Adrenal gland (tissue), 9 donors: ENCODE measurements at regions not wholly inside any gene's neighbourhood (a gene's known extent, or its start where the extent isn't known, plus 50 kb on each side); places are given as distances from the start of the nearest gene placed in this dataset.

Source experiments
- DNase-seq, 7 donors: peaks; one replicate each; pipeline ENCODE4 v3.0.0-alpha.2; 2019 to 2020
- H3K27ac ChIP-seq, 5 donors: fragments of 200-600 bp; sonication (generic) in 4 of 5; 1 replicate in 3 of 5; 2 replicates in 2 of 5; pipeline versions ENCODE4 v1.5.1 to v1.8.0; 2016 to 2020; ENCODE audit warnings: mild to moderate bottlenecking in 1 of 5
- H3K27me3 ChIP-seq: fragments of 200-600 bp; 2 replicates; pipeline ENCODE4 v1.8.0; 2021
- H3K36me3 ChIP-seq, 2 donors: fragments of 200-600 bp; replicated peaks in 1 of 2; 1 replicate in 1 of 2; 2 replicates in 1 of 2; pipeline versions ENCODE4 v1.5.1 to v1.8.0; 2018 to 2022
- H3K4me1 ChIP-seq, 2 donors: fragments of 200-600 bp; replicated peaks in 1 of 2; 1 replicate in 1 of 2; 2 replicates in 1 of 2; pipeline versions ENCODE4 v1.5.1 to v1.8.0; 2018 to 2021
- H3K4me3 ChIP-seq, 4 donors: fragments of 200-600 bp; sonication (generic) in 3 of 4; one replicate each; pipeline ENCODE4 v1.5.1; 2016 to 2018
- H3K9me3 ChIP-seq, 3 donors: fragments of 200-600 bp; sonication (generic) in 1 of 3; replicated peaks in 1 of 3; 1 replicate in 2 of 3; 2 replicates in 1 of 3; pipeline versions ENCODE4 v1.5.1 to v1.8.0; 2016 to 2021
- POLR2A ChIP-seq, 2 donors: fragments of 450-650 bp; IDR thresholded peaks; one replicate each; pipeline ENCODE4 v1.6.1; 2017; ENCODE audit warnings: antibody characterized with exemption in 2 of 2, mild to moderate bottlenecking in 2 of 2, moderate library complexity in 1 of 2
- WGBS, 4 donors: extraction: QIAGEN DNeasy Blood & Tissue Kit in 2 of 4; methylation state at CpG; one replicate each; pipeline versions ENCODE4 v1.1.5 to v1.1.7; 2013 to 2017; 5-methylcytosine and 5-hydroxymethylcytosine counted together
- intact Hi-C, 2 donors: fragments of 100-400 bp; cut with DNase I; formaldehyde crosslinking; loops; one replicate each; pipeline versions ENCODE4 v1.14.1 to v1.15.0; 2022 to 2023
- TF ChIP-seq, protein P1 (sequence below), 6 experiments: fragments of 450-650 bp in 4 of 6; fragments of 200-600 bp in 2 of 6; sonication (generic) in 1 of 6; IDR thresholded peaks; 1 replicate in 5 of 6; 2 replicates in 1 of 6; pipeline versions ENCODE4 v1.5.1 to v1.8.0; 2016 to 2021; ENCODE audit warnings: antibody characterized with exemption in 6 of 6, mild to moderate bottlenecking in 2 of 6, moderate library complexity in 1 of 6
- donor health status: healthy with polysubstance abuse.
- donor health status: Bipolar disorder and iron deficiency.
- donor health status: DM: yes; HTN: yes; CAD: no.
- donor health status: DM: no; HTN: no; CAD: no.
- donor health status: DM: no; HTN: no; CAD: no.

DNA sequence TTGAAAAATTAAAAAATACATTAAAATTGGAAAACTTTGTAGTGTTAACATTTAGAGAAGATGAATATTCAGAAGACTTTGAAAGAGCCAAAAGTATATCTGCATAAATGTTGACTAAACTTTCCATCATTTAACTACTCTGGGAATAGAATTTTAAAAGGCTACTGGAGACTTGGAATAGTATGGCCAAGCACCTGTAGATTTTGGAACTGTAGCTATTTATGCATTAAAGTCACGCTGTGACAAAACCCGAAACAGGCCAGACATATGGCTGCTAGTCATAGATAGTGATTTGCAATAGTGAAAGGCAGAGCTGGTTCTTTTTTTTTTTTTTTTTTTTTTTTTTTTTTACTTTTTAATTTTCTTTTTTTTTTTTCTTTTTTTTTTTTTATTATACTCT lies 396.0 kb downstream of the SOCS6 start:
- H3K9me3 ChIP-seq = no peaks in the 10 kb centered on the region

DNA sequence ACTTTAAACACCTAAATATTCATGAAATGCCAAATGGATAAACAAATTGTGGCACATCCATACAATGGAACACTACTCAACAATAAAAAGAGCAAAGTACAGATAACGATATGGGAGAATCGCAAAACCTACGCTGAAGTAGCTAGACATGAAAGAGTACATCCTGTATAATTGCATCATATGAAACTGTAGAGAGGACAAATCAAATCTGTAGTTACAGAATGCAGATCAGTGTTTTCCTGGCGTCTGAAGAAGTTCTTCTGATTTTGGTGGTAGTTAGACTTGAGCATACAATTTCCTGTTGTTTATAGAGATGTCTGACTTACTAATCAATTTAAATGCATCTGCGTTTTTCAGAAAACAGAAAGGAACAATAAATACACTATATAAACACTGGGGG lies 394.4 kb downstream of the SOCS6 start:
- intact Hi-C loops = no loop called here
- TF ChIP-seq, protein P1, sequence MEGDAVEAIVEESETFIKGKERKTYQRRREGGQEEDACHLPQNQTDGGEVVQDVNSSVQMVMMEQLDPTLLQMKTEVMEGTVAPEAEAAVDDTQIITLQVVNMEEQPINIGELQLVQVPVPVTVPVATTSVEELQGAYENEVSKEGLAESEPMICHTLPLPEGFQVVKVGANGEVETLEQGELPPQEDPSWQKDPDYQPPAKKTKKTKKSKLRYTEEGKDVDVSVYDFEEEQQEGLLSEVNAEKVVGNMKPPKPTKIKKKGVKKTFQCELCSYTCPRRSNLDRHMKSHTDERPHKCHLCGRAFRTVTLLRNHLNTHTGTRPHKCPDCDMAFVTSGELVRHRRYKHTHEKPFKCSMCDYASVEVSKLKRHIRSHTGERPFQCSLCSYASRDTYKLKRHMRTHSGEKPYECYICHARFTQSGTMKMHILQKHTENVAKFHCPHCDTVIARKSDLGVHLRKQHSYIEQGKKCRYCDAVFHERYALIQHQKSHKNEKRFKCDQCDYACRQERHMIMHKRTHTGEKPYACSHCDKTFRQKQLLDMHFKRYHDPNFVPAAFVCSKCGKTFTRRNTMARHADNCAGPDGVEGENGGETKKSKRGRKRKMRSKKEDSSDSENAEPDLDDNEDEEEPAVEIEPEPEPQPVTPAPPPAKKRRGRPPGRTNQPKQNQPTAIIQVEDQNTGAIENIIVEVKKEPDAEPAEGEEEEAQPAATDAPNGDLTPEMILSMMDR (IDR thresholded peaks at IDR 0.05) = no peak
- no peak for TF ChIP-seq POLR2A (IDR thresholded peaks at IDR 0.05)
- H3K9me3 ChIP-seq = no peaks in the 10 kb centered on the region

More for the DNA sequence above, 396.0 kb downstream of the SOCS6 start:
- Histone ChIP-seq H3K27ac (no peak overlapping the region), H3K4me3 (no peak overlapping the region), H3K27me3 (no peaks in the 10 kb centered on the region), H3K36me3 (no peaks in the 10 kb centered on the region), H3K4me1 (no peaks in the 10 kb centered on the region)
- DNase-seq = no peak
- intact Hi-C loops = no loop called here
- TF ChIP-seq POLR2A (IDR thresholded peaks at IDR 0.05) = no peak
- TF ChIP-seq, protein P1 (IDR thresholded peaks at IDR 0.05) = no peak
- 90 to 97% (median 94%) methylated on average over 2 of the region's 2 CpGs for WGBS, 4 donors

DNA sequence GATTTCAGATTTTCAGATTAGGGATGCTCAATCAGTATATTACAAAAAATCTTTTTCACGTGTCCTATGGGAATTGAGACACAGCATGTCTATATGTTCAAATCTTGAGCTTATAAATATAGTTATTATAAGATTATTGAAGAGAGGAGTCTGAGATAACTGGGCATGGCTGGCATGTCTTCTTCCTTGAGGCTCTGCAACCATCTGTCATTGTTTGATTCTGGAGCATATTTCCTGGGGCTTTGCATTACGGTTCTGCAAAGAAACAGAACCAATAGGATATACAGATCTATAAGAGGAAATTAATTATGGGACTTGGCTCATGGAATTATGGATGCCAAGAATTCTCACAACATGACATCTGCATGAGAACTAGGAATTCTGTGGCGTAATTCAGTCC lies 386.1 kb downstream of the SOCS6 start:
- Histone ChIP-seq H3K4me1 (no peaks in the 10 kb centered on the region), H3K27me3 (no peaks in the 10 kb centered on the region), H3K36me3 (no peaks in the 10 kb centered on the region), H3K4me3 (no peak overlapping the region), H3K27ac (no peak overlapping the region), H3K9me3 (no peaks in the 10 kb centered on the region)
- DNase-seq = no peak
- intact Hi-C loops = no loop called here
- TF ChIP-seq, protein P1 (IDR thresholded peaks at IDR 0.05) = no peak
- no peak for TF ChIP-seq POLR2A (IDR thresholded peaks at IDR 0.05)
- 65 to 76% (median 71%) methylated on average over 3 of the region's 3 CpGs for WGBS, 4 donors

More for the DNA sequence above, 394.4 kb downstream of the SOCS6 start:
- H3K27ac ChIP-seq = no peak overlapping the region
- no peaks in the 10 kb centered on the region for H3K36me3 ChIP-seq
- 59 to 74% (median 70%) methylated on average over 5 of the region's 5 CpGs for WGBS, 4 donors
- no peaks in the 10 kb centered on the region for H3K4me1 ChIP-seq
- H3K4me3 ChIP-seq = no peak overlapping the region
- H3K27me3 ChIP-seq = no peaks in the 10 kb centered on the region
- DNase-seq = no peak

DNA sequence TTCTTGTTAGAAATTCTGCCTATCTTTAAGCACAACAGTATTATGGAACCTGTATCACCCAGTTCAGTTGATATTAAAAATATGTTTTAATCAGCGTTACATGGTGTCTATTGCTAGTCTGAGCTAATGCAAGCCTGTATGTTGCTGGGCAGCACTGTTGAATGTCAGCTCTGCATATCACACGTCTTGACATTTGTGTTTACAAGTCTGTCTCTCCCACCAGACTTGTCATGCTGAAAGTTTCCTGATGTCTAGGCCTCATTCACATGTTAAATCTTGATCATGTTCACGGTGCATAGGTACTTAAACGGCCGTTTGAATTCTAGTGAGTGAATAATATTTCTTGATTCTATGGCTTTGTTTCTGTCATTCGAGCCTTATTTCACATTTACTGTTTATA lies 385.0 kb downstream of the SOCS6 start:
- no peak overlapping the region for H3K4me3 ChIP-seq
- H3K27me3 ChIP-seq = no peaks in the 10 kb centered on the region
- TF ChIP-seq, protein P1 (IDR thresholded peaks at IDR 0.05) = no peak
- TF ChIP-seq POLR2A (IDR thresholded peaks at IDR 0.05) = no peak
- intact Hi-C loops = no loop called here
- H3K9me3 ChIP-seq = no peaks in the 10 kb centered on the region
- H3K36me3 ChIP-seq = no peaks in the 10 kb centered on the region
- WGBS, 4 donors = 62 to 76% (median 70%) methylated on average over 6 of the region's 6 CpGs
- H3K4me1 ChIP-seq = no peaks in the 10 kb centered on the region
- no peak overlapping the region for H3K27ac ChIP-seq
- DNase-seq = no peak
